ENCODE measurements at regions not wholly inside any gene's neighbourhood (a gene's known extent, or its start where the extent isn't known, plus 50 kb on each side); places are given as distances from the start of the nearest gene placed in this dataset.

DNA sequence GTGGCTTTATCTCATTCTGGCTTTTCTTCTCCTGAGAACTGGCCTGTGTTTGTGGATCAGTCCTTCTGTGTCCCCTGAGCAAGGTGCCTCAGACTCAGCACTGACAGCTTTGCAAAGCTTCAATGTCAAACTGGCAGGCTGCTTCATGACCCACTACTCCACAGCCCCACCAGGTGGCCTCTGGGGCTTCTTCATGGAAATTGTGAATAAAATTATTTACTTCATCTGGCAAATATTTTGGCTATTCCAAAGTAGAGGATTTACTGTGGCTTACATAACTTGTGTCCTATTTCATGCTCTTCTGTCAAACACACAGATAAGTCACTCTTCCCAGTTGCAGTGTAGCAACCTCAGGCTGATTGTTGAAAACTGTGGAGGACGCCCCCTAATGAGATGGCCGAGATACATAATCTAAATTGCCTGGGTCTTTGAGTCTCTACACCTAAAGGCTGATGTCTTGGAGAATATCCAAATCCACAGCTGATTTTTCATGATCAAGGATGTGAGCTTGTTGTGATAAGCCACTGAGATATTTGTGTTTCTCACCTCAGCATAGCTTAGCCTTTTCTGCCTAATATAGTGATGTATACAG is 721.9 kb upstream of the SLC10A2 start:
- no peak for TF ChIP-seq POLR2AphosphoS5 (IDR thresholded peaks at IDR 0.05; ENCODE audit: low read depth, low read length)
- no peak for TF ChIP-seq TAF1 (IDR thresholded peaks at IDR 0.05; ENCODE audit: low read depth, low read length)
- TF ChIP-seq POLR2A (IDR thresholded peaks at IDR 0.05; ENCODE audit: low read depth, low read length) = no peak
- no peak for TF ChIP-seq POU2F2 (IDR thresholded peaks at IDR 0.05; ENCODE audit: low read depth, low read length)
- no peak for TF ChIP-seq SPI1 (IDR thresholded peaks at IDR 0.05; ENCODE audit: low read depth, low read length)
- no peak for TF ChIP-seq PAX5 (IDR thresholded peaks at IDR 0.05; ENCODE audit: insufficient read depth, low read length, severe bottlenecking)

Measured in GM12891 (cell line).